ENCODE measurements at regions not wholly inside any gene's neighbourhood (a gene's known extent, or its start where the extent isn't known, plus 50 kb on each side); places are given as distances from the start of the nearest gene placed in this dataset.

GRCh38 chr3:13179181-13179580 lies 106.0 kb upstream of the IQSEC1 start:
- Histone ChIP-seq H3K36me3 (ENCODE audit: low read depth) (no peaks in the 10 kb centered on the region), H3K27me3 (replicated peaks; ENCODE audit: insufficient read depth) (no peaks in the 10 kb centered on the region), H3K9me2 (ENCODE audit: insufficient read depth) (no peaks in the 10 kb centered on the region), H3K4me1 (ENCODE audit: insufficient read depth) (no peaks in the 10 kb centered on the region), H2AFZ (no peak overlapping the region), H3K79me2 (ENCODE audit: insufficient read depth) (no peaks in the 10 kb centered on the region), H3K9ac (no peak overlapping the region), H3F3A (ENCODE audit: insufficient read depth) (no peaks in the 10 kb centered on the region), H3K4me3 (no peak overlapping the region), H3K4me2 (ENCODE audit: unreplicated experiment) (no peak overlapping the region), H4K20me1 (ENCODE audit: insufficient read depth) (no peaks in the 10 kb centered on the region), H3K9me3 (ENCODE audit: low read depth) (no peaks in the 10 kb centered on the region), H3K27ac (no peak overlapping the region)
- WGBS, 2 experiments (ENCODE audit: low coverage in 1 of 2, low lambda C conversion rate in 2 of 2, missing lambda C conversion rate in 2 of 2), result 9 to 13% methylated on average over 1 of the region's 1 CpG
- TF ChIP-seq EZH2phosphoT487 (IDR thresholded peaks at IDR 0.05; ENCODE audit: insufficient read depth, low read depth) (no peak), EZH2 (IDR thresholded peaks at IDR 0.05; ENCODE audit: insufficient read depth, poor library complexity, severe bottlenecking) (no peak)
- no peak for DNase-seq
- in situ Hi-C loops (cut with MboI), result no loop called here

GRCh38 chr3:13178107-13178506 lies 104.9 kb upstream of the IQSEC1 start:
- WGBS, 2 experiments (ENCODE audit: low coverage in 1 of 2, low lambda C conversion rate in 2 of 2, missing lambda C conversion rate in 2 of 2), result 35 to 39% methylated on average over 3 of the region's 3 CpGs
- Histone ChIP-seq H3F3A (ENCODE audit: insufficient read depth) (no peaks in the 10 kb centered on the region), H3K4me2 (ENCODE audit: unreplicated experiment) (no peak overlapping the region), H3K9me2 (ENCODE audit: insufficient read depth) (no peaks in the 10 kb centered on the region), H3K4me3 (no peak overlapping the region), H3K4me1 (ENCODE audit: insufficient read depth) (no peaks in the 10 kb centered on the region), H3K27ac (no peak overlapping the region), H3K9me3 (ENCODE audit: low read depth) (no peaks in the 10 kb centered on the region), H3K79me2 (ENCODE audit: insufficient read depth) (no peaks in the 10 kb centered on the region), H3K36me3 (ENCODE audit: low read depth) (no peaks in the 10 kb centered on the region), H3K9ac (no peak overlapping the region), H4K20me1 (ENCODE audit: insufficient read depth) (no peaks in the 10 kb centered on the region), H2AFZ (no peak overlapping the region), H3K27me3 (replicated peaks; ENCODE audit: insufficient read depth) (no peaks in the 10 kb centered on the region)
- no peak for DNase-seq
- TF ChIP-seq EZH2phosphoT487 (IDR thresholded peaks at IDR 0.05; ENCODE audit: insufficient read depth, low read depth), result no peak
- no peak for TF ChIP-seq EZH2 (IDR thresholded peaks at IDR 0.05; ENCODE audit: insufficient read depth, poor library complexity, severe bottlenecking)
- in situ Hi-C loops (cut with MboI), result no loop called here

GRCh38 chr3:13177641-13178040 lies 104.4 kb upstream of the IQSEC1 start:
- no peaks in the 10 kb centered on the region for H3K4me1 ChIP-seq (ENCODE audit: insufficient read depth)
- H3K9me2 ChIP-seq (ENCODE audit: insufficient read depth), result no peaks in the 10 kb centered on the region
- no peaks in the 10 kb centered on the region for H3K79me2 ChIP-seq (ENCODE audit: insufficient read depth)
- no peaks in the 10 kb centered on the region for H4K20me1 ChIP-seq (ENCODE audit: insufficient read depth)
- H3K27ac ChIP-seq, result no peak overlapping the region
- H3K4me3 ChIP-seq, result no peak overlapping the region
- H3K9me3 ChIP-seq (ENCODE audit: low read depth), result no peaks in the 10 kb centered on the region
- no peaks in the 10 kb centered on the region for H3K36me3 ChIP-seq (ENCODE audit: low read depth)
- no peak for DNase-seq
- TF ChIP-seq EZH2 (IDR thresholded peaks at IDR 0.05; ENCODE audit: insufficient read depth, poor library complexity, severe bottlenecking) (no peak), EZH2phosphoT487 (IDR thresholded peaks at IDR 0.05; ENCODE audit: insufficient read depth, low read depth) (no peak)
- H3K9ac ChIP-seq, result no peak overlapping the region
- no peaks in the 10 kb centered on the region for H3K27me3 ChIP-seq (replicated peaks; ENCODE audit: insufficient read depth)
- no peak overlapping the region for H3K4me2 ChIP-seq (ENCODE audit: unreplicated experiment)
- WGBS, 2 experiments (ENCODE audit: low coverage in 1 of 2, low lambda C conversion rate in 2 of 2, missing lambda C conversion rate in 2 of 2), result 35 to 44% methylated on average over 4 of the region's 4 CpGs
- no peaks in the 10 kb centered on the region for H3F3A ChIP-seq (ENCODE audit: insufficient read depth)
- in situ Hi-C loops (cut with MboI), result no loop called here
- H2AFZ ChIP-seq, result no peak overlapping the region

- Histone ChIP-seq H3K4me3 (no peak overlapping the region), H3F3A (ENCODE audit: insufficient read depth) (no peaks in the 10 kb centered on the region), H3K9me3 (ENCODE audit: low read depth) (no peaks in the 10 kb centered on the region), H3K36me3 (ENCODE audit: low read depth) (no peaks in the 10 kb centered on the region), H3K4me1 (ENCODE audit: insufficient read depth) (no peaks in the 10 kb centered on the region), H4K20me1 (ENCODE audit: insufficient read depth) (no peaks in the 10 kb centered on the region), H3K9me2 (ENCODE audit: insufficient read depth) (no peaks in the 10 kb centered on the region), H3K9ac (no peak overlapping the region), H3K4me2 (ENCODE audit: unreplicated experiment) (no peak overlapping the region), H3K27ac (no peak overlapping the region), H3K79me2 (ENCODE audit: insufficient read depth) (no peaks in the 10 kb centered on the region), H2AFZ (no peak overlapping the region), H3K27me3 (replicated peaks; ENCODE audit: insufficient read depth) (no peaks in the 10 kb centered on the region)
- TF ChIP-seq EZH2phosphoT487 (IDR thresholded peaks at IDR 0.05; ENCODE audit: insufficient read depth, low read depth) (no peak), EZH2 (IDR thresholded peaks at IDR 0.05; ENCODE audit: insufficient read depth, poor library complexity, severe bottlenecking) (no peak)
- in situ Hi-C loops (cut with MboI), result no loop called here
- 46 to 61% methylated on average over 2 of the region's 2 CpGs for WGBS, 2 experiments (ENCODE audit: low coverage in 1 of 2, low lambda C conversion rate in 2 of 2, missing lambda C conversion rate in 2 of 2)
- DNase-seq, result no peak
Measured at GRCh38 chr3:13177236-13177635, 104.0 kb upstream of the IQSEC1 start.

GRCh38 chr3:13176445-13176844 lies 103.2 kb upstream of the IQSEC1 start:
- H3K4me1 ChIP-seq (ENCODE audit: insufficient read depth), result no peaks in the 10 kb centered on the region
- no peak overlapping the region for H2AFZ ChIP-seq
- no peaks in the 10 kb centered on the region for H3K36me3 ChIP-seq (ENCODE audit: low read depth)
- in situ Hi-C loops (cut with MboI), result no loop called here
- H4K20me1 ChIP-seq (ENCODE audit: insufficient read depth), result no peaks in the 10 kb centered on the region
- H3K9me2 ChIP-seq (ENCODE audit: insufficient read depth), result no peaks in the 10 kb centered on the region
- no peaks in the 10 kb centered on the region for H3F3A ChIP-seq (ENCODE audit: insufficient read depth)
- H3K27ac ChIP-seq, result no peak overlapping the region
- H3K9me3 ChIP-seq (ENCODE audit: low read depth), result no peaks in the 10 kb centered on the region
- H3K9ac ChIP-seq, result no peak overlapping the region
- no peak for DNase-seq
- H3K4me2 ChIP-seq (ENCODE audit: unreplicated experiment), result no peak overlapping the region
- TF ChIP-seq EZH2 (IDR thresholded peaks at IDR 0.05; ENCODE audit: insufficient read depth, poor library complexity, severe bottlenecking), result no peak
- TF ChIP-seq EZH2phosphoT487 (IDR thresholded peaks at IDR 0.05; ENCODE audit: insufficient read depth, low read depth), result no peak
- 52 to 60% methylated on average over 10 of the region's 10 CpGs for WGBS, 2 experiments (ENCODE audit: low coverage in 1 of 2, low lambda C conversion rate in 2 of 2, missing lambda C conversion rate in 2 of 2)
- no peaks in the 10 kb centered on the region for H3K79me2 ChIP-seq (ENCODE audit: insufficient read depth)
- no peaks in the 10 kb centered on the region; the same call in 1 of the 2 replicates for H3K27me3 ChIP-seq (replicated peaks; ENCODE audit: insufficient read depth)
- H3K4me3 ChIP-seq, result no peak overlapping the region
